ENCODE measurements at regions not wholly inside any gene's neighbourhood (a gene's known extent, or its start where the extent isn't known, plus 50 kb on each side); places are given as distances from the start of the nearest gene placed in this dataset.
A peak's percentile ranks its signal among the peaks of the same experiment; 100 is the strongest.
"Not testable (repeated sequence)": the region's sequence is repeated elsewhere in the genome, so short reads cannot be mapped to it uniquely, and the experiment has no call there.

DNA sequence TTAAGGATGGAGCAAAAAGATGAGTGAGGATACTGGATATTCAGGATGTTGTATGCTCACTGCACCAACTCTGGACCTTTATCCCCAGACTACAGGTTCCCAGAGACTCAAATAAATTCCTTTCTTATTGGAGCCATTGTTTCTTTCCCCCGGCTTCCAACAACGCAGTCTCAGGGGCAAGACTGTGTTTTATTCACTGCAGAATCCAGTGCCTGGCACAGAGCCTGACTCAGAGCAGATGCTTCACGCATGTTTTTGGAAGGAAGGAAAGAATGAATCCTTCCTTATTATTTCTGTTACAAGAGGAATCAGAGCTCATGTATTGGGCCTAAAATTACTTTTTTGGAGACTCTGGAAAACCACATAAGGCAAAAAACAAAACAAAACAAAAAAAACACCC lies 96.0 kb upstream of the VGLL4 start:
- H3K4me3 Mint-ChIP-seq = no peak overlapping the region
- H3K27me3 Mint-ChIP-seq (ENCODE audit: low read depth) = no peaks in the 10 kb centered on the region
- no peaks in the 10 kb centered on the region for H3K36me3 Mint-ChIP-seq (ENCODE audit: low read depth)
- H3K27ac Mint-ChIP-seq = no peak overlapping the region
- DNase-seq (ENCODE audit: low spot score) = no peak
- peaks cover 4% of the 10 kb centered on the region for H3K4me1 Mint-ChIP-seq (ENCODE audit: low read depth)
- no peaks in the 10 kb centered on the region for H3K9me3 Mint-ChIP-seq

DNA sequence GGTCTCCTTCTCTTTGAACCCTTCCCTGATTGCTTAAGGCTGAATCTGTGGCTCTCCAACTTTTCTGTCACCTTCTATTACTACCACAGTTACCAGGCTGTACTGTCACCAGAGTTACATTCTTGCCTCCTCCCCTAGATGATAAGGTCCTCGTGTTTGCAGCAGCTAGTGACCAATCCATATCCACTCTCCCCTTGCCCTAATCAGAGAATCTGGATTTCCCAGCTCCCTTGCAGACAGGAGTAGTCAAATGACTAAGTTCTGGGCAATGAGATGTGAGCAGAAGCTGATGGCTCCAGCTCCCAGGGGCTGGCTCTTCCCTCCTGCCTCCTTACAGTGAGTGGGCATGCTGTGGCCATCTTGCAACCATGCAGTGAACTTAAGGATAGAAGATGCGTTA lies 95.4 kb upstream of the VGLL4 start:
- H3K27me3 Mint-ChIP-seq (ENCODE audit: low read depth) = no peaks in the 10 kb centered on the region
- H3K4me3 Mint-ChIP-seq = no peak overlapping the region
- peaks cover 4% of the 10 kb centered on the region for H3K4me1 Mint-ChIP-seq (ENCODE audit: low read depth)
- H3K36me3 Mint-ChIP-seq (ENCODE audit: low read depth) = no peaks in the 10 kb centered on the region
- no peak for DNase-seq (ENCODE audit: low spot score)
- H3K9me3 Mint-ChIP-seq = no peaks in the 10 kb centered on the region
- no peak overlapping the region for H3K27ac Mint-ChIP-seq

DNA sequence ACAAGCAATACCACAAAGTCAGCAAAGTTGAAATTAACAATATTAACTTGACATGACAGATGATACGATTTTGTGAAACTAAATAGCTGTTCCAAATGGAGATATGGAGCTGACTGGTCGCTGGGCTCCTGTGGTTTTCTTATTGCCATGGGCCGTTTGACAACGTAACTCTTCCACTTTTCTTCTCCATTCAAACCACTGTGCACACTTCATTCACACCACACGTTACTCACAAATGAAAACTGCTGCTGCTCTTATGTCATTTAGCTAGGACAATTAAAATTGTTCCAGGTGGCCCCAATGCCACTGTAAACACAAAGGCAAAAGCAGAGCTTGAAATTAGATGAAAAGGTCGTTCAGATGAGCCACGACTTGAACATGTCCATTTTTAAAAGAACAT lies 94.0 kb upstream of the VGLL4 start:
- DNase-seq (ENCODE audit: low spot score) = no peak
- Mint-ChIP-seq H3K9me3 (no peaks in the 10 kb centered on the region), H3K36me3 (ENCODE audit: low read depth) (no peaks in the 10 kb centered on the region)

DNA sequence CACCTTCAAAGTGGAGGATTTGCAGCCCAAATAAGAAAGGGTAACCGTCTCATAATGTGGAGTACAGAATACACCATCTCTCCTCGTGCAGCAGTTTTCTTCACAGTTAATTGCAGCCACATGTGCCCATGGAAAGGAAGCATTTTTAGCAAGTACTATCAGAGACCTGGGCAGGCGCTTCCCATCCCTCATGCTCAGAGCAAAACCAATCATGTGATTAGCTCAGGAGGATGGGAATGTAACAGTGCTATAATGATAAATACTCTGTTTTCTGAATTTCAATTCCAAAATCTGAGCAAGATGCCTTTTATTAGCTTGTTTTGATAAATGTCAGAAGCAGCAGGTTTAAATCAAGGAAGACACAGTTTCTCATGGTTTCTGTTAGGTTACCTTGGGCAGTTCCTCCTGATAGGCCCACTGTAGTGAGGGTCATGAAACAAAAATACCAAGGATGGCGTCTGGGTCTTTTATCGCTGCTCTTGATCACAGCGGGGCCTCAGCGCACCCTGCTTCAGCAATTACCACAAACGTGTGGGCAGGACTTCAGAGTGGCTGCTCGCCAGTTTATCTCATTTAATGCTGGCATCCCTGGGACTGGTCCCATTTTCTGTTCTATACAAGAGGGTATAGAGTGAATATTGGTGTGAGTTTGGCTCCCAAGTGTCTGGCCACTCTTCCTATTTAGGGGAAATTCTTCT lies 92.6 kb upstream of the VGLL4 start:
- no peaks in the 10 kb centered on the region for H3K27me3 Mint-ChIP-seq (ENCODE audit: low read depth)
- DNase-seq (ENCODE audit: low spot score) = no peak
- peaks cover 4% of the 10 kb centered on the region for H3K4me1 Mint-ChIP-seq (ENCODE audit: low read depth)
- H3K4me3 Mint-ChIP-seq = no peak overlapping the region
- H3K36me3 Mint-ChIP-seq (ENCODE audit: low read depth) = no peaks in the 10 kb centered on the region
- no peaks in the 10 kb centered on the region for H3K9me3 Mint-ChIP-seq
- H3K27ac Mint-ChIP-seq = no peak overlapping the region

More for the DNA sequence above, 94.0 kb upstream of the VGLL4 start:
- Mint-ChIP-seq H3K27ac (no peak overlapping the region), H3K27me3 (ENCODE audit: low read depth) (no peaks in the 10 kb centered on the region), H3K4me1 (ENCODE audit: low read depth) (peaks cover 4% of the 10 kb centered on the region), H3K4me3 (no peak overlapping the region)

DNA sequence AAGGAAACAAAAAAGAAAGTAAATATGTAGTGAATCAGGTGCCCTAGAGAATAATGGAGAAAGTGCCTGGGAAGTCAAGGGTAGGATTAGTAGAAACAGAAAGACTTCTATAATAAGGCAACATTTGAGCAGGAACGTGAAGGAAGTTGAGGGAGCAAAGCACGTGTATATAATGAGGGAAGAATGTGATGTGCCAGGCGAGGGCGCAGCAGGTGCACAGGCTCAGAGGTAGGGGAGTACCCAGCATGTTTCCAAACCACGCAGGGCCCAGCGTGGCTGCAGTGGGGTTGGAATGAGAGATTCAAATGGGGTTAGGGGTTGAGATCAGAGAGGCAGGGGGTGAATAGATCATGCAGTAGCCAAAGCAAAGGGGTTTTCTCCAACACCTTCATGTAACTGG lies 91.9 kb upstream of the VGLL4 start:
- Mint-ChIP-seq H3K4me3 (no peak overlapping the region), H3K27ac (no peak overlapping the region), H3K36me3 (ENCODE audit: low read depth) (no peaks in the 10 kb centered on the region), H3K9me3 (no peaks in the 10 kb centered on the region), H3K27me3 (ENCODE audit: low read depth) (no peaks in the 10 kb centered on the region), H3K4me1 (ENCODE audit: low read depth) (peaks cover 4% of the 10 kb centered on the region)
- no peak for DNase-seq (ENCODE audit: low spot score)

DNA sequence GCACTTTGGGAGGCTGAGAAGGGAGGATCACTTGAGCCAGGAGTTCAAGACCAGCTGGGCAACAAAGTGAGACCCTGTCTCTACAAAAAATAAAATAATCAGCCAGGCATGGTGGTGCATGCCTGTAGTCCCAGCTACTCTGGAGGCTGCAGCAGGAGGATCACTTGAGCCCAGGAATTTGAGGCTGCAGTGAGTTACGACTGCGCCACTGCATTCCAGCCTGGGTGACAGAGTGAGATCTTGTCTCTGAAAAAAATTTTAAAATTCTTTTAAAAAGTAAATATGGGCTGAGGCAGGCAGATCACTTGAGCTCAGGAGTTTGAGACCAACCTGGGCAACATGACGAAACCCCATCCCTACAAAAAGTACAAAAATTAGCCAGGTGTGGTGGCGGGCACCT lies 91.4 kb upstream of the VGLL4 start:
- H3K27me3 Mint-ChIP-seq (ENCODE audit: low read depth) = not testable (repeated sequence)

DNA sequence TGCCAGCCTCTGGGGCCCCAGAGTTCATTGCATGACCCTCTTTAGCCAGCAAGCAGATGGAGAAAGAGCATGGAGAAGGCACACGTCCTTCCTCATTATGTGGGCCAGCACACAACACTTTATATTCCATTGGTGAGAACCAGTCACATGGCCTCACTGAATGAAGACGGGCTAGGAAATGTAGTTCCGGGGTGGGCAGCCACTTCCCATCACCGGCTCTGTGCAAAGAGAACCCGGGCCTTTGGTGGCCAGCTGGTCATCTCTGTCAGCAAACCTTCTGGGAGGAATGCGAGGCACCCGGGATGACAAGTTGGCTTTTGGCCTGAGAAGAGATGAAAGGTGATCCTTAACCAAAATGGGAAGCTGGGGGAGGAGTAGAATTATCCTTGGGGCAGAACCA lies 90.2 kb upstream of the VGLL4 start:
- peaks cover 4% of the 10 kb centered on the region for H3K4me1 Mint-ChIP-seq (ENCODE audit: low read depth)
- no peak overlapping the region for H3K27ac Mint-ChIP-seq
- H3K4me3 Mint-ChIP-seq = no peak overlapping the region
- no peaks in the 10 kb centered on the region for H3K27me3 Mint-ChIP-seq (ENCODE audit: low read depth)
- no peaks in the 10 kb centered on the region for H3K9me3 Mint-ChIP-seq
- H3K36me3 Mint-ChIP-seq (ENCODE audit: low read depth) = no peaks in the 10 kb centered on the region
- no peak for DNase-seq (ENCODE audit: low spot score)

More for the DNA sequence above, 91.4 kb upstream of the VGLL4 start:
- H3K27ac Mint-ChIP-seq; DNase-seq (ENCODE audit: low spot score); H3K36me3 Mint-ChIP-seq (ENCODE audit: low read depth); H3K4me1 Mint-ChIP-seq (ENCODE audit: low read depth); H3K4me3 Mint-ChIP-seq; H3K9me3 Mint-ChIP-seq: not testable (repeated sequence)

DNA sequence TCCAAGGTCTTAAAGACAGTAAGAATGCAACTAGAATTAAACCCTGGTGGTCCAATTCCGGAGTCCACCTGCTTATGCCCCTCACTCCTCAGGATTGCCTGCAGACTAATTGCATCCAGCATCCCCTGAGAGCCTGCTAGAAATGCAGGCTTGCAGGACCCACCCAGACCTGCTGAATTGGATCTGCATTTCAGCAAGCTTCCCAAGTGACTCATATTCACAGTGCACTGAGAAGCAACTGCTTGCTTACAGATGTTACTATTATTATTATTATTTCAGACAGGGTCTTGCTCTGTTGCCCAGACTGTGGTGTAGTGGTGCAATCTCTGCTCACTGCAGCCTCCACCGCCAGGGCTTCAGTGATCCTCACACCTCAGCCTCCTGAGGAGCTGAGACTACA lies 83.5 kb upstream of the VGLL4 start:
- peaks cover 20% of the 10 kb centered on the region for H3K27me3 Mint-ChIP-seq (ENCODE audit: low read depth)
- DNase-seq (ENCODE audit: low spot score) = no peak
- no peaks in the 10 kb centered on the region for H3K36me3 Mint-ChIP-seq (ENCODE audit: low read depth)
- H3K4me1 Mint-ChIP-seq (ENCODE audit: low read depth) = peaks cover 10% of the 10 kb centered on the region
- H3K4me3 Mint-ChIP-seq = no peak overlapping the region
- no peak overlapping the region for H3K27ac Mint-ChIP-seq
- H3K9me3 Mint-ChIP-seq = no peaks in the 10 kb centered on the region

DNA sequence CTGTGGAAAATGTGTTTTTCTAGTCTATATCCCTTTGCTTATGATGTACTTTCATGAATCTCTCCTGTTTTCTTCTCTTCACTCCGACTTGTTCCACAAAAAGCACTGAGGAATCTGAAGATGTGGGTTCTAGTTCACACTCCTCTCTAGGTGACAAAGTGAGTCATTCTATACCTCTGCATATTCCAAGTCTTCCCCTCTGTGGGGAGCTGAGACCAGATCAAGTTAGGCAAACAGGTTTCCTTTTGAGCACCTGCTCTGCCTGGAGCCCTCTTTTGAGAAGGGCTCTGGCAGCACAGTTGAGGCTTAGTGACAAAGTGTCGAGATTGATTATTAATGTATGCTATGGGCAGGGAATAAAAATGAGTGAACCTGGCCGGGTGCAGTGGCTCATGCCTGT lies 82.4 kb upstream of the VGLL4 start:
- Mint-ChIP-seq H3K4me1 (ENCODE audit: low read depth) (peaks cover 12% of the 10 kb centered on the region), H3K4me3 (no peak overlapping the region), H3K9me3 (no peaks in the 10 kb centered on the region), H3K27me3 (ENCODE audit: low read depth) (peaks cover 30% of the 10 kb centered on the region), H3K36me3 (ENCODE audit: low read depth) (no peaks in the 10 kb centered on the region), H3K27ac (no peak overlapping the region)
- no peak for DNase-seq (ENCODE audit: low spot score)

DNA sequence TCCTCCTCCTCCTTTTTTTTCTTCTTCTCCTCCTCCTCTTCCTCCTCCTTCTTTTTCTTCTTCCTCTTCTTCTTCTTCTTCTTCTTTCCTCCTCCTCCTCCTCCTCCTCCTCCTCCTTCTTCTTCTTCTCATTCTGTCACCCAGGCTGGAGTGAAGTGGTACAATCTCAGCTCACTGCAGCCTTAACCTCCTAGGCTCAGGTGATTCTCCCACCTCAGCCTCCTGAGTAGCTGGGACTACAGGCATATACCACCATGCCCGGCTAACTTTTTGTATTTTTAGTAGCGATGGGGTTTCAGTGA lies 81.6 kb upstream of the VGLL4 start:
- H3K4me3 Mint-ChIP-seq; H3K9me3 Mint-ChIP-seq; DNase-seq (ENCODE audit: low spot score); H3K36me3 Mint-ChIP-seq (ENCODE audit: low read depth): not testable (repeated sequence)
- peak overlapping the region; percentile 52 for H3K27ac Mint-ChIP-seq
- peaks cover 38% of the 10 kb centered on the region for H3K27me3 Mint-ChIP-seq (ENCODE audit: low read depth)
- H3K4me1 Mint-ChIP-seq (ENCODE audit: low read depth) = peaks cover 20% of the 10 kb centered on the region

DNA sequence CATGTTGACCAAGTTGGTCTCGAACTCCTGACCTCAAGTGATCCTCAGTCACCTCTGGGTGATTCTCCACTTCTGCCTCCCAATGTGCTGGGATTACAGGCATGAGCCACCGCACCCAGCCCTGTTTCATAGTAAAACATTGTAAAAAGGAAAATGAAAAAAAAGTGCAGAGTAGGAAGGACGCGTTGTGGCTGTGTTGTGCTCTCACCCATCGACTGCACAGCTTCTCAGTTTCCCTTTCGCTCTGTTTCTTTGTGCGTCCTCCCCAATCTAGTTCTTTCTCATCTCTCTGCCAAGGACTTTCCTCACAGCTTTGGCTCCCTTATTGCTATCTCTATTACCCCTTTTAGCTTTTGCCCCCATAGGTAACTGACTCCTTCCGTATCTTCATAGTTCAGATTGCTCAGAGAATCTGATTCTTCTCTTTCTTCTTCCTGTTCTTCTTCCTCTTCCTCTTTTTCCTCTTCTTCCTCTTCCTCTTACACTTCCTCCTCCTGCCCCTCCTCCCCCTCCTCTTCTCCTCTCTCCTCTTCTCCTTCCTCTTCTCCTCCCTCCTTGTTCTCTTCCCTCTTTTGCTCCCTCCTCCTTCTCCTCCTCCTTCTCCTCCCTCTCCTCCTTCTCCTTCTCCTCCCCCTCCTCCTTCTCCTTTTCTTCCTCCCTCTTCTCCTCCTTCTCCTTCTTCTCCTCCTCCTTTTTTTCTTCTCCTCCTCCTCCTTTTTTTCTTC lies 81.1 kb upstream of the VGLL4 start:
- Mint-ChIP-seq H3K4me3 (peak overlapping the region; percentile 44), H3K36me3 (ENCODE audit: low read depth) (no peaks in the 10 kb centered on the region), H3K4me1 (ENCODE audit: low read depth) (peaks cover 20% of the 10 kb centered on the region), H3K9me3 (no peaks in the 10 kb centered on the region), H3K27me3 (ENCODE audit: low read depth) (peaks cover 38% of the 10 kb centered on the region), H3K27ac (peak overlapping the region; percentile 53)
- DNase-seq (ENCODE audit: low spot score) = no peak

DNA sequence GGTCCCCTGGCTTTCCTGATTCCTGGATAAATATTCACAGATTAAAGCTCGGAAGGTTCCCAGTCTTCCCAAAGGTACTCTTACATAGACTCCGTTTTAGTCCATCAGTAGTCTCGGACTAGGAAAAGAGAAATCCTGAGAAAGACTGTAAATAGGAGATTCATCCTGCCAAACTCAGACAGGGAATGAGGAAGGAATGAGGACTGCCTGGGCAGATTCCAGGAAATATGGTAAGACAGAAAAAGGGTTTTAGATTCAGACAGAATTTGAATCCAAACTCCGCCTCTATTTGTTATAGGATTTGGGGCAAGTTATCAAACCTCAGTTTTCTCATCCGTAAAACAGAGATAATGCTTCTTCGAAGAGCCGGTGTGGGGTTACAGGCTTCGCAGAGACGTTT lies 77.8 kb upstream of the VGLL4 start:
- H3K4me3 Mint-ChIP-seq = peak overlapping the region; percentile 85

DNA sequence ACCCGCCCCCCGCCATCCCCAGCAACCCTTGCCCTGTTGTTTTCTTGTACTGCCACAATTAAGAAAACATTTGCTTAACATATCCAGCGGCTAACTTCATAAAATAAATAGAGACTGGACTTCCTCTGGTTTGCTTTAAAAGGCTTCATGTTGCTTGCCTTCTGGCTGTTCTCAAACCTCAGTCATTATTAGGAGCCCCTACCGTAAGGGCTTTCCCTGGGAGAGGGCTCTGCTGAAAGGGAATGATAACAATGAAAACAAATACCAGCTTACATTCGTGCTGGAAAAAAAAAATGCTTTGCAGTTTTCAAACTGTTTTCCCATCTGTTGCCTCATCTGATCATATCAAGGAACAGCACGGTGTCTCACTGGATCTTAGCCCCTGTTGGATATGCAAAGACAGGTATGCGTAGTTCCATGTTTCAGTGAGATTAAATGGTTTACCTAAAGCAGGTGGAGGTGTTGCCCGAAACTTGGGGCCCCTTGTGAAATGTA lies 77.2 kb upstream of the VGLL4 start:
- Mint-ChIP-seq H3K9me3 (no peaks in the 10 kb centered on the region), H3K4me3 (peak overlapping the region; percentile 85), H3K4me1 (ENCODE audit: low read depth) (peaks cover 34% of the 10 kb centered on the region), H3K27me3 (ENCODE audit: low read depth) (peaks cover 35% of the 10 kb centered on the region), H3K27ac (no peak overlapping the region), H3K36me3 (ENCODE audit: low read depth) (no peaks in the 10 kb centered on the region)
- no peak for DNase-seq (ENCODE audit: low spot score)

More for the DNA sequence above, 77.8 kb upstream of the VGLL4 start:
- Mint-ChIP-seq H3K9me3 (no peaks in the 10 kb centered on the region), H3K4me1 (ENCODE audit: low read depth) (peaks cover 34% of the 10 kb centered on the region), H3K27me3 (ENCODE audit: low read depth) (peaks cover 38% of the 10 kb centered on the region), H3K36me3 (ENCODE audit: low read depth) (no peaks in the 10 kb centered on the region), H3K27ac (no peak overlapping the region)
- no peak for DNase-seq (ENCODE audit: low spot score)

DNA sequence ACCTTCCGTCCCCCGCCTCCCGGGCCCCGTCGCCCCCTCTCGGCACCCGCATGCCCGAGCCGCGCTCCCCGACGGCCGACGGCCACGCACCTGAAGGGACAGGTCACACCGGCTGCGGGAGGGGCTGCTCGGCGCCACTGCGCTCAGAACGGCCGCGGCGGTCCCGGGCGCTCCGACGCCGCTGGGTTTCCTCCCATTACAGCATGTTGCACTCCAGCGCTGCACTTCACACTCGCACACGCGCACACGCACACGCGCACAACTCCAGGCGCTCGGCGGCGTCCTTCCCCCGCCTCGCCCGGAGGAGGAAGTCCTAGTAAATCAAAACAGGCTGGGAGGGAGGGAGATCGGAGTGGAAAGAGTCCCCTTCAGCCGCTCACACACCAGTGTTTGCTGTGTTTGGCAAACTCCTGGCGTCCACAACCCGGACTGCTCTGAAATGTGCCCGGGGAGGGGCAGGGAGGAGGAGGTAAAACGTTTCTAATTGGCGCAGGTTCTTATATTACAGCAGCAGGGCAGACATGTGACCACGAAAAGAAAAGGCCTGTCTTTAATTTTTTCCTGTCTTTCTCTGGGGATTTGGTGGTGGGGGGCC lies 76.7 kb upstream of the VGLL4 start:
- peak overlapping the region; percentile 85 for H3K4me3 Mint-ChIP-seq
- peaks cover 32% of the 10 kb centered on the region for H3K4me1 Mint-ChIP-seq (ENCODE audit: low read depth)
- H3K9me3 Mint-ChIP-seq = no peaks in the 10 kb centered on the region
- H3K36me3 Mint-ChIP-seq (ENCODE audit: low read depth) = no peaks in the 10 kb centered on the region
- peak; percentile 41 for DNase-seq (ENCODE audit: low spot score)
- H3K27ac Mint-ChIP-seq = peak overlapping the region; percentile 82
- peaks cover 30% of the 10 kb centered on the region for H3K27me3 Mint-ChIP-seq (ENCODE audit: low read depth)
